HepG2 (cell line): ENCODE measurements at regions not wholly inside any gene's neighbourhood (a gene's known extent, or its start where the extent isn't known, plus 50 kb on each side); places are given as distances from the start of the nearest gene placed in this dataset.

Experiments
- ATAC-seq: fragments of 200-7000 bp; cut with Tn5 transposase; 3 replicates; pipeline ENCODE4 v1.9.1; 2020; ENCODE audit warnings: mild to moderate bottlenecking, moderate library complexity
- BruUV-seq: library from RNA; stranded (reverse); fragments of 400-500 nt; replicated peaks from 2 replicates; lab custom pipeline; 2021; lab: Mats Ljungman, UMichigan
- CTCF ChIA-PET: fragments of 300-600 bp; formaldehyde crosslinking; extraction: SDS; loops from one replicate; lab custom pipeline; 2021; ENCODE audit warnings: low total read pairs, inconsistent platforms, low intra/inter-chr PET ratio; lab: Yijun Ruan, JAX
- POLR2A ChIA-PET: fragments of 350-600 bp; sonication (Branson Sonifier 250); formaldehyde crosslinking; loops from one replicate; lab custom pipeline; 2020; ENCODE audit warnings: antibody characterized with exemption, inconsistent platforms; lab: Yijun Ruan, JAX
- DNase-seq: peaks from one replicate; pipeline ENCODE4 v3.0.0-alpha.2; 2015; ENCODE audit warnings: low spot score
- FAIRE-seq: peaks from 3 replicates; lab custom pipeline; 2011; peaks lifted over from hg19 to GRCh38; lab: Jason Lieb, UNC
- H2AFZ ChIP-seq: one replicate; pipeline ENCODE4 v1.6.1; 2011; ENCODE audit warnings: low read length, inconsistent platforms
- H3K27ac ChIP-seq: fragments of 300-600 bp; 3 replicates; pipeline ENCODE4 v1.8.0; 2011; ENCODE audit warnings: mixed run types, mild to moderate bottlenecking, mixed read lengths, low read length, inconsistent platforms; ENCODE audit not compliant: insufficient read depth; ENCODE audit errors: extremely low read length
- H3K27me3 ChIP-seq, 2 experiments: fragments of 200-600 bp in 1 of 2; 2 replicates in 1 of 2; 3 replicates in 1 of 2; pipeline versions ENCODE4 v1.6.0 to v1.8.0; 2011; ENCODE audit warnings: low read length in 2 of 2, mild to moderate bottlenecking in 2 of 2, moderate library complexity in 2 of 2, inconsistent platforms in 1 of 2; ENCODE audit not compliant: insufficient read depth in 2 of 2, control insufficient read depth in 1 of 2
- H3K36me3 ChIP-seq, 2 experiments: fragments of 200-600 bp in 1 of 2; replicated peaks in 1 of 2; 2 replicates in 1 of 2; 3 replicates in 1 of 2; pipeline versions ENCODE4 v1.5.1 to v1.8.0; 2011; ENCODE audit warnings: low read length in 2 of 2, inconsistent platforms in 1 of 2; ENCODE audit not compliant: insufficient read depth in 2 of 2, control insufficient read depth in 1 of 2
- H3K4me1 ChIP-seq: 2 replicates; pipeline ENCODE4 v1.5.1; 2012; ENCODE audit warnings: low read length, inconsistent platforms; ENCODE audit not compliant: insufficient read depth
- H3K4me2 ChIP-seq: 2 replicates; pipeline ENCODE4 v1.6.0; 2011; ENCODE audit warnings: low read depth, low read length, inconsistent platforms
- H3K4me3 ChIP-seq, 3 experiments: fragments of 200-600 bp in 1 of 3; sonication (generic), shearing (Covaris generic) in 1 of 3; replicated peaks in 1 of 3; 2 replicates each; pipeline ENCODE4 v1.5.1; 2011 to 2016; ENCODE audit warnings: low read length in 3 of 3, inconsistent platforms in 2 of 3, low read depth in 2 of 3, mild to moderate bottlenecking in 2 of 3, control low read depth in 1 of 3, mixed read lengths in 1 of 3; ENCODE audit not compliant: insufficient read depth in 1 of 3
- H3K79me2 ChIP-seq: one replicate; pipeline ENCODE4 v1.6.1; 2011; ENCODE audit warnings: low read length, inconsistent platforms; ENCODE audit not compliant: insufficient read depth
- H3K9ac ChIP-seq: 2 replicates; pipeline ENCODE4 v1.6.0; 2011; ENCODE audit warnings: mild to moderate bottlenecking, low read depth, low read length, inconsistent platforms; ENCODE audit not compliant: insufficient read depth
- H3K9me3 ChIP-seq: 2 replicates; pipeline ENCODE4 v1.5.1; 2012; ENCODE audit warnings: mild to moderate bottlenecking, low read length
- H4K20me1 ChIP-seq: 2 replicates; pipeline ENCODE4 v1.6.0; 2011; ENCODE audit warnings: inconsistent platforms, mild to moderate bottlenecking, low read length, moderate library complexity; ENCODE audit not compliant: insufficient read depth
- BCLAF1 ChIP-seq: fragments of 450-650 bp; IDR thresholded peaks from 2 replicates; pipeline ENCODE4 v1.6.1; 2017; ENCODE audit warnings: mild to moderate bottlenecking
- HBP1 ChIP-seq: IDR thresholded peaks from 2 replicates; pipeline ENCODE4 v1.6.1; 2016; ENCODE audit warnings: low read depth, control low read depth
- MED1 ChIP-seq: sonication (generic); formaldehyde crosslinking; IDR thresholded peaks from 2 replicates; pipeline ENCODE4 v1.4.0; 2020; ENCODE audit warnings: missing genetic modification reagents
- ZNF772 ChIP-seq: sonication (generic); formaldehyde crosslinking; IDR thresholded peaks from 2 replicates; pipeline ENCODE4 v1.5.0; 2020; ENCODE audit warnings: mild to moderate bottlenecking, missing genetic modification reagents
- WGBS: methylation state at CpG from one replicate; pipeline ENCODE4 v1.1.6; 2017; ENCODE audit warnings: low lambda C conversion rate; 5-methylcytosine and 5-hydroxymethylcytosine counted together
- in situ Hi-C: cut with HindIII; loops from 2 replicates; pipeline ENCODE4 v1.10.0; 2017; ENCODE audit warnings: low pct_unique_long_range_greater_than_20kb; ENCODE audit not compliant: extremely low pct_ligation_motif_present
- intact Hi-C: fragments of 100-400 bp; cut with micrococcal nuclease; formaldehyde crosslinking; loops from one replicate; pipeline ENCODE4 v1.10.0; 2022; ENCODE audit not compliant: unreplicated experiment

- no peak overlapping the region for H2AFZ ChIP-seq
- no peak for FAIRE-seq
- H3K4me2 ChIP-seq, result no peak overlapping the region
- H3K4me1 ChIP-seq, result no peaks in the 10 kb centered on the region
- 0% methylated on average over 1 of the region's 1 CpG for WGBS
- H3K9me3 ChIP-seq, result no peaks in the 10 kb centered on the region
- CTCF ChIA-PET, result no interaction called here
- no peaks in the 10 kb centered on the region for H3K79me2 ChIP-seq
- no peaks in the 10 kb centered on the region for H4K20me1 ChIP-seq
- no peak overlapping the region for H3K9ac ChIP-seq
- TF ChIP-seq ZNF772 (CRISPR knock-in tag) (no peak), HBP1 (CRISPR knock-in tag) (no peak), MED1 (CRISPR knock-in tag) (no peak), BCLAF1 (no peak)
- H3K4me3 ChIP-seq, result no peak overlapping the region
- POLR2A ChIA-PET, result no interaction called here
- H3K36me3 ChIP-seq, result no peaks in the 10 kb centered on the region
- DNase-seq, result no peak
- no TSS peak for BruUV-seq
- no peak overlapping the region for H3K27ac ChIP-seq
- in situ Hi-C loops, result no loop called here
- no peak for ATAC-seq
- intact Hi-C loops, result no loop called here
- no peaks in the 10 kb centered on the region for H3K27me3 ChIP-seq
Measured at GRCh38 chrX:42524379-42524778, 253.6 kb downstream of the PPP1R2C start.
